Coronary artery (tissue), 2 donors: ENCODE measurements at regions not wholly inside any gene's neighbourhood (a gene's known extent, or its start where the extent isn't known, plus 50 kb on each side); places are given as distances from the start of the nearest gene placed in this dataset.

Experiments
- DNase-seq: peaks from one replicate; pipeline ENCODE4 v3.0.0-alpha.2; 2017; ENCODE audit warnings: low spot score
- H3K27ac ChIP-seq, 2 donors: fragments of 200-600 bp; sonication (generic); one replicate each; pipeline ENCODE4 v1.5.1; 2016 to 2019
- H3K4me3 ChIP-seq: fragments of 200-600 bp; sonication (generic); 2 replicates; pipeline ENCODE4 v1.5.1; 2016; ENCODE audit warnings: mild to moderate bottlenecking, moderate library complexity
- TF ChIP-seq, protein P1 (sequence below): fragments of 200-600 bp; sonication (generic); IDR thresholded peaks from one replicate; pipeline ENCODE4 v1.5.1; 2019; ENCODE audit warnings: antibody characterized with exemption

DNA sequence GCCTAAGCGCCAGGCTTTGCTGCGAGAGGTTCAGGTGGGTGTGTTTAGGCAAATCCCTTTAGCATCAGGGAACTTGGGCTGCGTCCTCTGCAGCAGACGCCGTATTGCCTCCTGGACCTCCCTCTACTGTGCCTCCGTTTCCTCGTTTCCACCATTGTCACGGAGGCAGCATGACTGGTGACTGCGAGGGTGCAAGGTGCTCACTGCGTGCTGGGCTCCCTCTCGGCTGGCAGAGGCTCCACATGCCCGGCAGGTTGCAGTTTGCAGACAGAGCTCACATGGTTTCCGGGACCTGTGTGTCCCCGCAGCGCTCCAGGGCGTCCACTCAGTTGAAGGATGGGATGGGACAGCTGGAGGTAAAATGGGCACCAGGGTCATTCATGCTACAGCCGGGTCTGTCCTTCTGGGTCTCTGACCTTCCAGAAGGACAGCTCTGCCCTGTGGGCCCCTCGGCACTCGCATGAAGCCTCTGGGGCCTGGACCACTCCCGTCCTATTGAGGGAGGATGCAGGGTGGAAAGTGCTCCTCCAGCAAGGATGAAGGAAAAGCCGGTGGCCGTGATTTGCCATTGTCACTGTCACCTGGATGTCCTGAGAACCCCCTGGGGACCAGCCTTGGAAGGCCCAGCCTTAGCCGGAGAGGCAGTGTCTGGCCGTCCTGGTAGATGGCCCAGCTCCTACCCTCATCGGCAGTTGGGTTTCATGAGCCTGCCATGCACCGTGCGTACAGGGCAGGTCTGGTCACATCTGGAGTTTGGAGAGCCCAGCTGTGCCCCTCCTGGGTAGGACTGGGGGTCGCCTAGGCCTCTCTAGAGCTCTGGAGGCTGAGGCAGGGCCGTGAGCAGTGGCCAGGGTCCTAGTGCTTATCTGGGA is 146.5 kb downstream of the KIF26A start:
- Histone ChIP-seq H3K27ac (no peak overlapping the region), H3K4me3 (no peak overlapping the region)
- peak; percentile 54 for DNase-seq
- TF ChIP-seq, protein P1, sequence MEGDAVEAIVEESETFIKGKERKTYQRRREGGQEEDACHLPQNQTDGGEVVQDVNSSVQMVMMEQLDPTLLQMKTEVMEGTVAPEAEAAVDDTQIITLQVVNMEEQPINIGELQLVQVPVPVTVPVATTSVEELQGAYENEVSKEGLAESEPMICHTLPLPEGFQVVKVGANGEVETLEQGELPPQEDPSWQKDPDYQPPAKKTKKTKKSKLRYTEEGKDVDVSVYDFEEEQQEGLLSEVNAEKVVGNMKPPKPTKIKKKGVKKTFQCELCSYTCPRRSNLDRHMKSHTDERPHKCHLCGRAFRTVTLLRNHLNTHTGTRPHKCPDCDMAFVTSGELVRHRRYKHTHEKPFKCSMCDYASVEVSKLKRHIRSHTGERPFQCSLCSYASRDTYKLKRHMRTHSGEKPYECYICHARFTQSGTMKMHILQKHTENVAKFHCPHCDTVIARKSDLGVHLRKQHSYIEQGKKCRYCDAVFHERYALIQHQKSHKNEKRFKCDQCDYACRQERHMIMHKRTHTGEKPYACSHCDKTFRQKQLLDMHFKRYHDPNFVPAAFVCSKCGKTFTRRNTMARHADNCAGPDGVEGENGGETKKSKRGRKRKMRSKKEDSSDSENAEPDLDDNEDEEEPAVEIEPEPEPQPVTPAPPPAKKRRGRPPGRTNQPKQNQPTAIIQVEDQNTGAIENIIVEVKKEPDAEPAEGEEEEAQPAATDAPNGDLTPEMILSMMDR, result no peak

GRCh38 chr14:104285508-104285840 is 147.1 kb downstream of the KIF26A start:
- Histone ChIP-seq H3K4me3 (no peak overlapping the region), H3K27ac (no peak overlapping the region)
- TF ChIP-seq, protein P1, result no peak
- no peak for DNase-seq

GRCh38 chr14:104286086-104286485 is 147.7 kb downstream of the KIF26A start:
- TF ChIP-seq, protein P1, result no peak
- DNase-seq, result no peak
- Histone ChIP-seq H3K27ac (no peak overlapping the region), H3K4me3 (no peak overlapping the region)

DNA sequence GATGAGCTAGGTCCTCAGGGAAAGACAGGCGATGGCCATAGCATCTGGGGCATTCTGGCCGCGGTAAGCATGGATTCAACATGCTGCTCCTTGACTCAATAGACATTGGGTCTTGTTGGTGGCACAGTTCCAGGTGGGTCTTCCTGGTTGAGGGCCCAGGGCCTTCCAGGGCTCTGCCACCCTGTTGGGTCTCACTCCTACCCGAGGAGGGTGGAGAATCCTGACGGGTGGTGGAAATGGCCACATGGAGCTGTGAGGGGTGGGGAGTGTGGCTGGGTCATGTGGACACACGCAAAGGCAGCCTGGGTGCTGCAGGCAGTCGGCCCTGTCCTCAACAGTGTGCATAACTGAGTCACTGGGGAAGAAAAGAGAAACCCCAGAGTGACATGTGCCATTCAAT is 148.1 kb downstream of the KIF26A start:
- TF ChIP-seq, protein P1, result no peak
- Histone ChIP-seq H3K4me3 (no peak overlapping the region), H3K27ac (no peak overlapping the region)
- no peak for DNase-seq

DNA sequence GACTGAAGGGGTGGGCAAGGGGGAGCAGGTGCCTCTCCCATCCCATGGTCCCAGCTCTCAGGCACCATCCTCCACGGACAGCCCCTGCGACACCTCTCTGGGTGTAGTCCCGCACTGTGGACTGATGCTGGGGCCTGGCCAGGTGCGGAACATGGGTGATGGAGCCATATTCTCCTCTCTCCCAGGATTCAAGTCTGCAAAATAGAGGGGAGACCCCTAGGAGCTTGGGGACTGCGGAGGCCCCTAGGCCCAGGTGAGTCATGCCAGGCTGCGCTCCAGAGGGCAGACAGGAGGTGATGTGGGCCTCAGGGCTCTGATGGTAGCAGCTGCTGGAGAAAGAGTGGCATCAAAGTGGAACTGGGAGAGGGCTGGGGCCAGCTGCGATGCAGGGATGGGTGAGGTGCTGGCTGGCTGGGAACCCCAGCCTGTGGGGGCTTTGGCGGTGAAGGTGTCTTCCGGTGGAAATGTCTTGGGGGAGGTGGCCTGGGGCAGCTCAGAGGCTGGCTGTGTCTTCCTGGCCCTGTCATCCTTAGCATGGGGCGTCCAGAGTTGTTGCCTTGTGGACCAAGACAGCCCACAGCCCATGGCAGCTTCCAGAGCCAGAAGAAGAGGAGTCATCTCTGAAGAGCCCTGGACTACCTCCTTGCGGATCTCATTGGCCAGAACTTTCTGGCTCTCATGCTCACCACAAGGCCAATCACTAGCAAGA is 149.1 kb downstream of the KIF26A start:
- peak; percentile 38 for DNase-seq
- Histone ChIP-seq H3K27ac (no peak overlapping the region), H3K4me3 (no peak overlapping the region)
- TF ChIP-seq, protein P1, result no peak

- Histone ChIP-seq H3K27ac (no peak overlapping the region), H3K4me3 (no peak overlapping the region)
- DNase-seq, result peak; percentile 54
- TF ChIP-seq, protein P1, result no peak
These were observed 149.9 kb downstream of the KIF26A start for GRCh38 chr14:104288272-104288671.
